DND-41 (cell line): ENCODE measurements at regions not wholly inside any gene's neighbourhood (a gene's known extent, or its start where the extent isn't known, plus 50 kb on each side); places are given as distances from the start of the nearest gene placed in this dataset.

Source experiments
- ATAC-seq: fragments of 200-7000 bp; cut with Tn5 transposase; 3 replicates; pipeline ENCODE4 v1.9.1; 2021; ENCODE audit warnings: low read depth; ENCODE audit not compliant: insufficient read depth
- DNase-seq: peaks from one replicate; pipeline ENCODE4 v3.0.0-alpha.2; 2020
- H2AFZ ChIP-seq: 2 replicates; pipeline ENCODE4 v1.6.0; 2012; ENCODE audit warnings: low read depth, low read length
- H3K27ac ChIP-seq: 2 replicates; pipeline ENCODE4 v1.5.1; 2012; ENCODE audit warnings: low read length, inconsistent platforms
- H3K27me3 ChIP-seq: fragments of 200-600 bp; sonication (generic); 2 replicates; pipeline ENCODE4 v1.6.0; 2012; ENCODE audit warnings: low read length, mild to moderate bottlenecking, inconsistent platforms; ENCODE audit not compliant: insufficient read depth, poor library complexity
- H3K36me3 ChIP-seq: 2 replicates; pipeline ENCODE4 v1.5.1; 2012; ENCODE audit warnings: low read length, inconsistent platforms; ENCODE audit not compliant: insufficient read depth
- H3K4me1 ChIP-seq: 2 replicates; pipeline ENCODE4 v1.5.1; 2012; ENCODE audit warnings: mild to moderate bottlenecking, low read length; ENCODE audit not compliant: insufficient read depth
- H3K4me2 ChIP-seq: 2 replicates; pipeline ENCODE4 v1.6.0; 2012; ENCODE audit warnings: mild to moderate bottlenecking, moderate library complexity, low read length, inconsistent platforms; ENCODE audit not compliant: insufficient read depth
- H3K4me3 ChIP-seq, 2 experiments: fragments of 200-600 bp in 1 of 2; shearing (Covaris generic) in 1 of 2; 2 replicates each; pipeline ENCODE4 v1.5.1; 2012 to 2016; ENCODE audit warnings: inconsistent platforms in 2 of 2, low read length in 2 of 2, mild to moderate bottlenecking in 2 of 2, low read depth in 1 of 2, moderate library complexity in 1 of 2
- H3K79me2 ChIP-seq: 2 replicates; pipeline ENCODE4 v1.6.0; 2012; ENCODE audit warnings: low read length, inconsistent platforms; ENCODE audit not compliant: insufficient read depth
- H3K9ac ChIP-seq: 2 replicates; pipeline ENCODE4 v1.6.0; 2012; ENCODE audit warnings: low read depth, mild to moderate bottlenecking, inconsistent platforms, low read length, moderate library complexity
- H3K9me3 ChIP-seq: 2 replicates; pipeline ENCODE4 v1.5.1; 2012; ENCODE audit warnings: low read length, moderate library complexity, mild to moderate bottlenecking, inconsistent platforms; ENCODE audit not compliant: insufficient read depth, severe bottlenecking
- H4K20me1 ChIP-seq: 2 replicates; pipeline ENCODE4 v1.6.0; 2012; ENCODE audit warnings: low read length; ENCODE audit not compliant: insufficient read depth
- EZH2 ChIP-seq: IDR thresholded peaks from 3 replicates; pipeline ENCODE4 v1.6.1; 2012; ENCODE audit warnings: borderline replicate concordance, low read depth, mild to moderate bottlenecking, moderate library complexity, low read length, inconsistent platforms; ENCODE audit not compliant: severe bottlenecking
- TF ChIP-seq, protein P1 (sequence below): IDR thresholded peaks from 2 replicates; pipeline ENCODE4 v1.5.1; 2012; ENCODE audit warnings: borderline replicate concordance, low read length, moderate library complexity, mild to moderate bottlenecking; ENCODE audit not compliant: poor library complexity, severe bottlenecking; ENCODE audit errors: extremely low read depth

DNA sequence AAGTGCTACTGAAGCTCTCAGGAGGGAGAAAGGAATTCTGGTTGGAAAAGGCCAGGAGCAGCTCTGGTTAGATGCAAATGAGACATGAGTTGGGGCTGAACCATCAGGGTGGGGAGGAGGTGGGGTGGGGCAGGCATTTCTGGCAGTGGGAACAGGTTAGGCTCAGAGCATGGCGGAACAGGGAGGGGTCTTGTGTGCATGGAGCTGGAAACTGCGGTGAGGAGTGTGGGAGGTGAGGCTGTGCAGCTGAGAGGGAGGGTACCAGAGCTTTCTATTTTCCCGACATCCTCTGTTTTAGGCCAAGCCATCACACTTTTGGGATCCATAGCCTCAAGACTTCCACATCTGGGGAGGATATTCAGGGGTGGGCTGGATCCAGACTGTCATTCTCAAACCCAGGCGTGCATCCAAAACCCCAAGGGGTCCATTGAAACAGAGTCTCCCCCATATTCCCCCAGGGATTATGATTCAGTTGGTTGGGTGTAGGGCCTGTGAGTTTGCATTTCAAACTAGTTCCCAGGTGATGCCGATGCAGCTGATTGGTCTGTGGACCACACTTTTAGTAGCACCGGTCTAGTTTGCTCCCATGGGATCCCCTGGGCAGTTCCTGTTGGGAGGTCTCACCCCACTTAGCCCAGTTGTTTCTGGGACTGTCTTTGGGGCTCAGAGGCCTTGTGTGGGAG lies 100.9 kb upstream of the TLE3 start:
- H3K4me3 ChIP-seq, result no peak overlapping the region
- no peak overlapping the region for H3K9ac ChIP-seq
- no peaks in the 10 kb centered on the region for H4K20me1 ChIP-seq
- TF ChIP-seq, protein P1, sequence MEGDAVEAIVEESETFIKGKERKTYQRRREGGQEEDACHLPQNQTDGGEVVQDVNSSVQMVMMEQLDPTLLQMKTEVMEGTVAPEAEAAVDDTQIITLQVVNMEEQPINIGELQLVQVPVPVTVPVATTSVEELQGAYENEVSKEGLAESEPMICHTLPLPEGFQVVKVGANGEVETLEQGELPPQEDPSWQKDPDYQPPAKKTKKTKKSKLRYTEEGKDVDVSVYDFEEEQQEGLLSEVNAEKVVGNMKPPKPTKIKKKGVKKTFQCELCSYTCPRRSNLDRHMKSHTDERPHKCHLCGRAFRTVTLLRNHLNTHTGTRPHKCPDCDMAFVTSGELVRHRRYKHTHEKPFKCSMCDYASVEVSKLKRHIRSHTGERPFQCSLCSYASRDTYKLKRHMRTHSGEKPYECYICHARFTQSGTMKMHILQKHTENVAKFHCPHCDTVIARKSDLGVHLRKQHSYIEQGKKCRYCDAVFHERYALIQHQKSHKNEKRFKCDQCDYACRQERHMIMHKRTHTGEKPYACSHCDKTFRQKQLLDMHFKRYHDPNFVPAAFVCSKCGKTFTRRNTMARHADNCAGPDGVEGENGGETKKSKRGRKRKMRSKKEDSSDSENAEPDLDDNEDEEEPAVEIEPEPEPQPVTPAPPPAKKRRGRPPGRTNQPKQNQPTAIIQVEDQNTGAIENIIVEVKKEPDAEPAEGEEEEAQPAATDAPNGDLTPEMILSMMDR, result no peak
- TF ChIP-seq EZH2, result no peak
- no peaks in the 10 kb centered on the region for H3K4me1 ChIP-seq
- DNase-seq, result no peak
- H3K27me3 ChIP-seq, result no peaks in the 10 kb centered on the region
- no peaks in the 10 kb centered on the region for H3K36me3 ChIP-seq
- no peaks in the 10 kb centered on the region for H3K79me2 ChIP-seq
- no peak overlapping the region for H2AFZ ChIP-seq
- ATAC-seq, result no peak
- H3K9me3 ChIP-seq, result no peaks in the 10 kb centered on the region
- no peak overlapping the region for H3K4me2 ChIP-seq
- H3K27ac ChIP-seq, result no peak overlapping the region

DNA sequence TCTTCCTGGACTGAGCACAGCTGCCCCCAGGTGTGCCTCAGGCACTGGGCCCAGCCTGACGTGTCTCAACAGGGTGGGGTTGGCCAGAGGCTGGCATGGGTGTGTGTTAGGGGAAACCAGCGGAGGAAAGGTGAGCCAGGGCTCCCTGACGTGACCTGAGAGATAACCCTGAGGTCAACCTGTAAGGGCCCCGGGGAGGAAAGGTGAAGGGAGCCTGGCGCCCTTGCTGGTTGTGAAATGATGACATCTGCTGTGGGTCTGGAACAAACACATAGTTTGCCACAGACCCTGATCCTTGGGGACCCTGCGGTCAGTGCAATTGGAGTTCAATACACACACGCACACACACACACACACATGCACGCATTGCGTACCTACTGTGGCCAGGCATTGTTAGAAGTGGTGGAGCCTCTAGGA lies 100.2 kb upstream of the TLE3 start:
- DNase-seq, result no peak
- TF ChIP-seq EZH2, result no peak
- TF ChIP-seq, protein P1, result no peak

DNA sequence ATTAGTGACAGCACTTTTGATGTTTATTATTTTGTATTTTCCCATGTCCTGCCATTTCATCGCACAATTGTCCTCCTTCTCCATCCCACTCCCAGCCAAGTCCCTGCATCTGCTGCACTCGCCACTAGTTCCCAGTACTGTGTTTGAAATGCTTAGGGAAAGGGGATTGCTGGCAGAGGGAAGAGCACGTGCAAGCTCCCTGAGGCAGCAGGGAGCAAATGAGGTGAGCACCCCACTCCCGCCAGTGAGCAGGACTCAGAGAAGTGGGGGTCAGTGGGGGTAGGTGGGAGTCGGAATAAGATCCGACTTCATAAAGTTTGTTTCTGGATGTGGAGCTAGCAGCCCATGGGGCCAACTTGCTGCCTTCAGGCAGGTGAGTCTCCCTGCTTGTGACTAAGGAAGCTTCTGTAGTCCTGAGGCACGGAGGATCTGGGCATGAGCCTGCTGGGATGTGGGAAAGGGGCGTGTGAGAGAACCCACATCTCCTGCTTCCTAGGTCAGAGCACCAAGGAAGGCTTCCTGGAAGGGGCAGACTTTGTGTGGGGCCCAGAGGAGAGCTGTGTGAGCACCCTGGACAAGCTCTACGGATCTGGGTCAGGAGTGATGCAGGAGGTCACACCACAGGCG lies 99.7 kb upstream of the TLE3 start:
- H3K27me3 ChIP-seq, result no peaks in the 10 kb centered on the region
- H3K4me2 ChIP-seq, result no peak overlapping the region
- H3K4me3 ChIP-seq, result no peak overlapping the region

More for the DNA sequence above, 100.2 kb upstream of the TLE3 start:
- Histone ChIP-seq H4K20me1 (no peaks in the 10 kb centered on the region), H2AFZ (no peak overlapping the region), H3K27ac (no peak overlapping the region), H3K4me2 (no peak overlapping the region), H3K9me3 (no peaks in the 10 kb centered on the region), H3K9ac (no peak overlapping the region), H3K79me2 (no peaks in the 10 kb centered on the region), H3K4me3 (no peak overlapping the region), H3K4me1 (no peaks in the 10 kb centered on the region), H3K36me3 (no peaks in the 10 kb centered on the region), H3K27me3 (no peaks in the 10 kb centered on the region)
- no peak for ATAC-seq

More for the DNA sequence above, 99.7 kb upstream of the TLE3 start:
- no peak for ATAC-seq
- Histone ChIP-seq H3K27ac (no peak overlapping the region), H3K79me2 (no peaks in the 10 kb centered on the region), H3K9ac (no peak overlapping the region), H4K20me1 (no peaks in the 10 kb centered on the region), H3K4me1 (no peaks in the 10 kb centered on the region), H3K36me3 (no peaks in the 10 kb centered on the region), H2AFZ (no peak overlapping the region), H3K9me3 (no peaks in the 10 kb centered on the region)
- DNase-seq, result no peak
- TF ChIP-seq EZH2, result no peak
- TF ChIP-seq, protein P1, result no peak
